ENCODE measurements at regions not wholly inside any gene's neighbourhood (a gene's known extent, or its start where the extent isn't known, plus 50 kb on each side); places are given as distances from the start of the nearest gene placed in this dataset.

- no peak for TF ChIP-seq EZH2 (IDR thresholded peaks at IDR 0.05; ENCODE audit: borderline replicate concordance, low read depth, low read length, poor library complexity, severe bottlenecking)
- no peak for TF ChIP-seq CTCF (conservative IDR thresholded peaks at IDR 0.05; ENCODE audit: low read depth, low read length)
Observed at GRCh38 chr14:30077946-30078345, 150.3 kb upstream of the PRKD1 start.
